Peyer's patch (tissue), 4 donors: ENCODE measurements at regions not wholly inside any gene's neighbourhood (a gene's known extent, or its start where the extent isn't known, plus 50 kb on each side); places are given as distances from the start of the nearest gene placed in this dataset.

Experiments
- POLR2A ChIP-seq, 2 donors: fragments of 450-650 bp; IDR thresholded peaks; one replicate each; pipeline ENCODE4 v1.5.1; 2017; ENCODE audit warnings: antibody characterized with exemption in 2 of 2, mild to moderate bottlenecking in 2 of 2, moderate library complexity in 2 of 2
- TF ChIP-seq, protein P1 (sequence below), 6 experiments: fragments of 450-650 bp in 4 of 6; fragments of 200-600 bp in 2 of 6; sonication (generic) in 1 of 6; IDR thresholded peaks; one replicate each; pipeline ENCODE4 v1.5.1; 2017 to 2019; ENCODE audit warnings: antibody characterized with exemption in 6 of 6, mild to moderate bottlenecking in 3 of 6, moderate library complexity in 1 of 6

DNA sequence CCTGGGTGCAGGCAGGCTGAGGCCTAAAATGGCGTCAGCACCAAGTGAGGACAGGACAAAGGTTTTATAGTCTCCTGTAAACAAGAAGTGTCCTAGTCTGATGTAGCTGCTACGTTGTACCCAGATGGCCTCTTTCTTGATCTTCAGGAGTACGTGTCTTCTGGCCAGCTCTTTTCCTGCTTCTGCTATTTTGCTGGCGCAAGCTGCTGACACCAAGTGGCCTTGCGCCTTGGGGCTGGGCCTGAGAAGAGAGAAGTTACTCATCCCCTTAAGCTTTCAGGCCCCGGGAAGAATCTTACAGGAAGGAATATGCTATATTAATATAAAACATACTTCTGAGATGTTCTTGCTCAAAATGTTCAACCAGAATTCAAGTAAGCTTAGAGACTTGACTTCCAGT is 605.2 kb downstream of the GALC start:
- TF ChIP-seq, protein P1, sequence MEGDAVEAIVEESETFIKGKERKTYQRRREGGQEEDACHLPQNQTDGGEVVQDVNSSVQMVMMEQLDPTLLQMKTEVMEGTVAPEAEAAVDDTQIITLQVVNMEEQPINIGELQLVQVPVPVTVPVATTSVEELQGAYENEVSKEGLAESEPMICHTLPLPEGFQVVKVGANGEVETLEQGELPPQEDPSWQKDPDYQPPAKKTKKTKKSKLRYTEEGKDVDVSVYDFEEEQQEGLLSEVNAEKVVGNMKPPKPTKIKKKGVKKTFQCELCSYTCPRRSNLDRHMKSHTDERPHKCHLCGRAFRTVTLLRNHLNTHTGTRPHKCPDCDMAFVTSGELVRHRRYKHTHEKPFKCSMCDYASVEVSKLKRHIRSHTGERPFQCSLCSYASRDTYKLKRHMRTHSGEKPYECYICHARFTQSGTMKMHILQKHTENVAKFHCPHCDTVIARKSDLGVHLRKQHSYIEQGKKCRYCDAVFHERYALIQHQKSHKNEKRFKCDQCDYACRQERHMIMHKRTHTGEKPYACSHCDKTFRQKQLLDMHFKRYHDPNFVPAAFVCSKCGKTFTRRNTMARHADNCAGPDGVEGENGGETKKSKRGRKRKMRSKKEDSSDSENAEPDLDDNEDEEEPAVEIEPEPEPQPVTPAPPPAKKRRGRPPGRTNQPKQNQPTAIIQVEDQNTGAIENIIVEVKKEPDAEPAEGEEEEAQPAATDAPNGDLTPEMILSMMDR (IDR thresholded peaks at IDR 0.05) = no peak
- no peak for TF ChIP-seq POLR2A (IDR thresholded peaks at IDR 0.05)
